ENCODE measurements at regions not wholly inside any gene's neighbourhood (a gene's known extent, or its start where the extent isn't known, plus 50 kb on each side); places are given as distances from the start of the nearest gene placed in this dataset.

GRCh38 chr9:104334549-104334948 lies 169.5 kb upstream of the OR13F1 start:
- TF ChIP-seq POLR2A (IDR thresholded peaks at IDR 0.05; ENCODE audit: low read depth, low read length) (no peak), POLR2AphosphoS5 (IDR thresholded peaks at IDR 0.05; ENCODE audit: low read depth, low read length) (no peak)
